Lung (tissue), 11 donors: ENCODE measurements at regions not wholly inside any gene's neighbourhood (a gene's known extent, or its start where the extent isn't known, plus 50 kb on each side); places are given as distances from the start of the nearest gene placed in this dataset.

Experiments used
- ATAC-seq: fragments of 200-7000 bp; cut with Tn5 transposase; one replicate; pipeline ENCODE4 v1.9.1; 2020; ENCODE audit warnings: moderate number of reproducible peaks; ENCODE audit not compliant: insufficient read depth, low FRiP score
- DNase-seq, 3 donors: peaks; one replicate each; pipeline ENCODE4 v3.0.0-alpha.2; 2013 to 2017
- H3K27ac ChIP-seq, 2 donors: one replicate each; pipeline ENCODE4 v1.5.1; 2013; ENCODE audit warnings: mild to moderate bottlenecking in 2 of 2, moderate library complexity in 2 of 2, control low read depth in 1 of 2, inconsistent platforms in 1 of 2, low read depth in 1 of 2, low read length in 1 of 2
- H3K27me3 ChIP-seq, 3 donors: one replicate each; pipeline ENCODE4 v1.5.1; 2013; ENCODE audit warnings: low read length in 2 of 3; ENCODE audit not compliant: control insufficient read depth in 3 of 3, insufficient read depth in 3 of 3
- H3K36me3 ChIP-seq, 4 donors: one replicate each; pipeline ENCODE4 v1.5.1; 2013; ENCODE audit warnings: low read length in 4 of 4, mild to moderate bottlenecking in 1 of 4, moderate library complexity in 1 of 4; ENCODE audit not compliant: control insufficient read depth in 4 of 4, insufficient read depth in 4 of 4
- H3K4me1 ChIP-seq, 5 donors: one replicate each; pipeline ENCODE4 v1.5.1; 2013; ENCODE audit warnings: low read length in 5 of 5, mild to moderate bottlenecking in 2 of 5, moderate library complexity in 1 of 5; ENCODE audit not compliant: control insufficient read depth in 5 of 5, insufficient read depth in 5 of 5
- H3K4me3 ChIP-seq: one replicate; pipeline ENCODE4 v1.5.1; 2013; ENCODE audit warnings: mild to moderate bottlenecking, control low read depth, moderate library complexity
- H3K9ac ChIP-seq, 2 donors: one replicate each; pipeline ENCODE4 v1.5.1; 2013; ENCODE audit warnings: low read length in 2 of 2, control low read depth in 1 of 2; ENCODE audit not compliant: insufficient read depth in 1 of 2
- H3K9me3 ChIP-seq, 4 donors: one replicate each; pipeline ENCODE4 v1.5.1; 2013; ENCODE audit warnings: low read length in 3 of 4, mild to moderate bottlenecking in 1 of 4, moderate library complexity in 1 of 4; ENCODE audit not compliant: control insufficient read depth in 4 of 4, insufficient read depth in 3 of 4
- WGBS, 2 donors: extraction: QIAGEN DNeasy Blood & Tissue Kit; methylation state at CpG; one replicate each; pipeline ENCODE4 v1.1.7; 2013; 5-methylcytosine and 5-hydroxymethylcytosine counted together
- TF ChIP-seq, protein P1 (sequence below): IDR thresholded peaks from 2 replicates; pipeline ENCODE4 v1.5.1; 2012; ENCODE audit warnings: mild to moderate bottlenecking; ENCODE audit errors: control extremely low read depth, extremely low read depth
- donor health status: control.
- donor health status: control.
- donor health status: Bipolar disorder and iron deficiency.
- donor health status: healthy.
- donor health status: DM: yes; HTN: yes; CAD: no.

DNA sequence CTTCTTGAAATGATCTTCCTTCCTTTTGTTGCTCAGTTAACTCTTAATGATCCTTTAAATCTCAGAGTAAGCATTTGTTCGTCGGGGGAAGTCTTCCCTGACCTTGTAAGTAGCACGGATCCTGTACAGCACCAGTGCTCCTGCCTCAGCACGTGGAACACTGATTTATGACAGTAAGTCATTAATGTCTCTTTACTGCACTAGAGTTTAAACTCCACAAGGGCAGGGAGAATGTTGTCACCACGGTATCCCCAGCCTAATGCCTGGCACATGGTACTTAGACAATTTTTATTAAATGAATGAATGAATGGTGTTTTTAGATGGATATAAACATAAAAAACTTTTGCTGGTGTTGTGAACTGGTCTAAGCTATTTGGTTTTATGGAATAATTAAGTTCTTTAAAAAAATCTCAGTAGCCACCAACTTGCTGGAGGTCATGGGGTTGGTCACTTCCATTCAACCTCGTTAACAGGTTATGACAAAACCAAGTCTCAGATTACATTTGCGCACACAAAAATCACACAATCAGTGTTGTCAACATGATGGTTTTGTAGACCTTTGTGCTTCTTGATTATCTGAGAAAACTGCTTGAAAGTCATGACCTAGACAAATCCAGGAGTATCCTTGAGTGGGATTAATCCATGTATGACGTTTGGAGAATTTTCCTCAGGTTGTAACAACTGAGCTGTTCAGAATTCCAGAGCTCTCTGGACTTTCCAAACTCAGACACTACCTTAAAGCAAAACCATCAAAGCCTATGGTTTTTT is 326.9 kb downstream of the DUSP10 start:
- H3K36me3 ChIP-seq = no peaks in the 10 kb centered on the region
- 80 to 88% methylated on average over 8 of the region's 8 CpGs for WGBS, 2 donors
- no peak for ATAC-seq
- H3K9ac ChIP-seq = no peak overlapping the region
- no peaks in the 10 kb centered on the region for H3K4me1 ChIP-seq
- TF ChIP-seq, protein P1, sequence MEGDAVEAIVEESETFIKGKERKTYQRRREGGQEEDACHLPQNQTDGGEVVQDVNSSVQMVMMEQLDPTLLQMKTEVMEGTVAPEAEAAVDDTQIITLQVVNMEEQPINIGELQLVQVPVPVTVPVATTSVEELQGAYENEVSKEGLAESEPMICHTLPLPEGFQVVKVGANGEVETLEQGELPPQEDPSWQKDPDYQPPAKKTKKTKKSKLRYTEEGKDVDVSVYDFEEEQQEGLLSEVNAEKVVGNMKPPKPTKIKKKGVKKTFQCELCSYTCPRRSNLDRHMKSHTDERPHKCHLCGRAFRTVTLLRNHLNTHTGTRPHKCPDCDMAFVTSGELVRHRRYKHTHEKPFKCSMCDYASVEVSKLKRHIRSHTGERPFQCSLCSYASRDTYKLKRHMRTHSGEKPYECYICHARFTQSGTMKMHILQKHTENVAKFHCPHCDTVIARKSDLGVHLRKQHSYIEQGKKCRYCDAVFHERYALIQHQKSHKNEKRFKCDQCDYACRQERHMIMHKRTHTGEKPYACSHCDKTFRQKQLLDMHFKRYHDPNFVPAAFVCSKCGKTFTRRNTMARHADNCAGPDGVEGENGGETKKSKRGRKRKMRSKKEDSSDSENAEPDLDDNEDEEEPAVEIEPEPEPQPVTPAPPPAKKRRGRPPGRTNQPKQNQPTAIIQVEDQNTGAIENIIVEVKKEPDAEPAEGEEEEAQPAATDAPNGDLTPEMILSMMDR = no peak
- no peak overlapping the region for H3K27ac ChIP-seq
- no peaks in the 10 kb centered on the region for H3K9me3 ChIP-seq
- H3K27me3 ChIP-seq = no peaks in the 10 kb centered on the region
- no peak for DNase-seq
- no peak overlapping the region for H3K4me3 ChIP-seq

DNA sequence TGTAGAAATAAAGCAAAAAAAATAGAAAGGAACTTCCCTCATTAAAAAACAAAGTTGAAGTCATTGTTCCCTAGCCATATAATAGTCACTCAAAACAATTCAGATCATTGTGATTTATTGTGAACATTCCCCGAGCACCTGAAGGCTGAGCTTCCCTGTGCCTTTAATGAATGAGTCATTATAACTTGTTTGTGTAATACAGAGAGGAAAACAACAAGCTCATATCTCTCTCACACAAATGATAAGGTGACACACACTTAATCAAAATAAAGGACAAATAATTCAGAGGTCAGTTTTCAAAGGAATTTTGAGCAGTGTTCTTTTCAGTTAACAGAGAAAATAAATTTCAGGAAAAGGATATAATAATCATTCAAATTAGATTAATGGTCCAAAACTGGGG is 326.2 kb downstream of the DUSP10 start:
- 59 to 60% methylated on average over 1 of the region's 1 CpG for WGBS, 2 donors
- Histone ChIP-seq H3K4me3 (no peak overlapping the region), H3K9me3 (no peaks in the 10 kb centered on the region), H3K9ac (no peak overlapping the region), H3K4me1 (no peaks in the 10 kb centered on the region), H3K36me3 (no peaks in the 10 kb centered on the region), H3K27me3 (no peaks in the 10 kb centered on the region), H3K27ac (no peak overlapping the region)
- DNase-seq (no peak), ATAC-seq (no peak)
- TF ChIP-seq, protein P1 = no peak

DNA sequence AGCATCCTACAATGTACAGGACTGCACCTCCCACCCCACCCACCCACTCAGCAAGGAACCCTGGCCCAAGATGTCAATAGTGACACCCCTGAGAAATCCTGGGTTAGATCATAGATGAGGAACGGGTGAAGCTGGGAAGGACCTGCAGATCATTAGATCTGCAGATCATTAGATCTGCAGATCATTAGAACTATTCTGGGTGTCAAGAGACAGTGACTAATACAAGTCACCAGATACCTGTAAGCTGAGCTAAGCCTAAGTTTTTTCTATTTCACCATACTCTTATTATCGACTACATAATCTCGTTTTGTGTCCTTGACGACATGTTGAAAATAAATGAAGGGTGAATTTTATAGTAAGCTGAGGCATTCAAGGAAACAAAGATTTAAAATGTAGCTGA is 325.7 kb downstream of the DUSP10 start:
- H3K9ac ChIP-seq = no peak overlapping the region
- WGBS, 2 donors = 89 to 95% methylated on average over 4 of the region's 4 CpGs
- ATAC-seq (no peak), DNase-seq (no peak)
- no peaks in the 10 kb centered on the region for H3K9me3 ChIP-seq
- no peaks in the 10 kb centered on the region for H3K36me3 ChIP-seq
- no peak overlapping the region for H3K27ac ChIP-seq
- TF ChIP-seq, protein P1 = no peak
- no peaks in the 10 kb centered on the region for H3K27me3 ChIP-seq
- H3K4me1 ChIP-seq = no peaks in the 10 kb centered on the region
- no peak overlapping the region for H3K4me3 ChIP-seq

DNA sequence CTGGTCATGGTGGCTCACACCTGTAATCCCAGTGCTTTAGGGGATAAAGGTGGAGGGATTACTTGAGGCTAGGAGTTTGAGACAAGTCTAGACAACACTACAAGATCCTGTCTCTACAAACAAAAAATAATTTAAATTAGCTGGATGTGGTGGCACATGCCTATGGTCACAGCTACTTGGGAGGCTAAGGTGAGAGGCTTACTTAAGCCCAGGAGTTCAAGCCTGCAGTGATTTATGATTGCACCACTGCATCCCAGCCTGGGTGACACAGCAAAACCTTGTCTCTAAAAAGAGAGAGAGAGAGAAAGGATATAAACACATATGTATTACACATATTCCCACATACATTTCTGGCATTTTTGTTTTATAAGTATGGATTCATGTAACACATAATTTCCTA is 325.2 kb downstream of the DUSP10 start:
- no peak overlapping the region for H3K27ac ChIP-seq
- no peaks in the 10 kb centered on the region for H3K9me3 ChIP-seq
- DNase-seq (no peak), ATAC-seq (no peak)
- H3K27me3 ChIP-seq = no peaks in the 10 kb centered on the region
- TF ChIP-seq, protein P1 = no peak
- no peak overlapping the region for H3K4me3 ChIP-seq
- no peaks in the 10 kb centered on the region for H3K36me3 ChIP-seq
- no peak overlapping the region for H3K9ac ChIP-seq
- H3K4me1 ChIP-seq = no peaks in the 10 kb centered on the region
